ENCODE measurements at regions not wholly inside any gene's neighbourhood (a gene's known extent, or its start where the extent isn't known, plus 50 kb on each side); places are given as distances from the start of the nearest gene placed in this dataset.

DNA sequence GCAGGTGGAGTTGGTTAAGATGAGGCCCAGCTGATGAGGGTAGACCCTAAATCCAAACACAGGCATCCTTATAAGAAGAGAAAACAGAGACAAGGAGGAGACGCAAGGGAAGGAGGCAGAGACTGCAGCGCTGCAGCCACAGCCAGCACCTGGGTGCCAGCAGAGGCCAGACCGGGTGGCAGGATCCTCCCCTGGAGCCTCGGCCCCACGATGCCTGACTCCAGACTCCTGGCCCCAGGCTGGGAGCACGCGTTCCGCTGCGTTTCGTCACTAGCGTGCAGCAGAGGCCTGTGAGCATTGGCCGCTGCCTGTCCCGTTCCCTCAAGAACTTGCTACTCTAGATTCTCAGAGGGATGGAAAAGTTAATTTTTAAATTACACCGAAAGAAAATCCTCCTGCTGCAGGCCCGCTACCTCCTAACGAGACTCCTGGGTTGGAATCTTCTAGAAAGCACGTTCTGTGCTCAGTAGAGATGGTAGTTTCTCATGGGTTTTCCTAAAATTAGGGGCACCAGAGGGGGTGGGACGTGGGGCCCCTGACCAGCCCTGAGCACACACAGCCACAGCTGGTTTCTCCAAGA is 57.7 kb upstream of the FBRSL1 start:
- TF ChIP-seq, protein P1, sequence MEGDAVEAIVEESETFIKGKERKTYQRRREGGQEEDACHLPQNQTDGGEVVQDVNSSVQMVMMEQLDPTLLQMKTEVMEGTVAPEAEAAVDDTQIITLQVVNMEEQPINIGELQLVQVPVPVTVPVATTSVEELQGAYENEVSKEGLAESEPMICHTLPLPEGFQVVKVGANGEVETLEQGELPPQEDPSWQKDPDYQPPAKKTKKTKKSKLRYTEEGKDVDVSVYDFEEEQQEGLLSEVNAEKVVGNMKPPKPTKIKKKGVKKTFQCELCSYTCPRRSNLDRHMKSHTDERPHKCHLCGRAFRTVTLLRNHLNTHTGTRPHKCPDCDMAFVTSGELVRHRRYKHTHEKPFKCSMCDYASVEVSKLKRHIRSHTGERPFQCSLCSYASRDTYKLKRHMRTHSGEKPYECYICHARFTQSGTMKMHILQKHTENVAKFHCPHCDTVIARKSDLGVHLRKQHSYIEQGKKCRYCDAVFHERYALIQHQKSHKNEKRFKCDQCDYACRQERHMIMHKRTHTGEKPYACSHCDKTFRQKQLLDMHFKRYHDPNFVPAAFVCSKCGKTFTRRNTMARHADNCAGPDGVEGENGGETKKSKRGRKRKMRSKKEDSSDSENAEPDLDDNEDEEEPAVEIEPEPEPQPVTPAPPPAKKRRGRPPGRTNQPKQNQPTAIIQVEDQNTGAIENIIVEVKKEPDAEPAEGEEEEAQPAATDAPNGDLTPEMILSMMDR (IDR thresholded peaks at IDR 0.05), result no peak
- no peak for TF ChIP-seq EP300 (IDR thresholded peaks at IDR 0.05)
- TF ChIP-seq POLR2AphosphoS5 (IDR thresholded peaks at IDR 0.05), result no peak
- no peak for TF ChIP-seq POLR2A (IDR thresholded peaks at IDR 0.05)
- Histone ChIP-seq H3K27ac (no peak overlapping the region), H3K4me3 (no peak overlapping the region), H3K9me3 (no peaks in the 10 kb centered on the region), H3K4me1 (peaks cover 0 to 19% (median 14%) of the 10 kb centered on the region in 4 donors), H3K36me3 (no peaks in the 10 kb centered on the region), H3K27me3 (peaks cover 0 to 77% (median 45%) of the 10 kb centered on the region in 3 donors)
- WGBS, 2 donors, result 93 to 94% methylated on average over 18 of the region's 18 CpGs
- intact Hi-C loops (cut with DNase I), result no loop called here
- no peak for DNase-seq

DNA sequence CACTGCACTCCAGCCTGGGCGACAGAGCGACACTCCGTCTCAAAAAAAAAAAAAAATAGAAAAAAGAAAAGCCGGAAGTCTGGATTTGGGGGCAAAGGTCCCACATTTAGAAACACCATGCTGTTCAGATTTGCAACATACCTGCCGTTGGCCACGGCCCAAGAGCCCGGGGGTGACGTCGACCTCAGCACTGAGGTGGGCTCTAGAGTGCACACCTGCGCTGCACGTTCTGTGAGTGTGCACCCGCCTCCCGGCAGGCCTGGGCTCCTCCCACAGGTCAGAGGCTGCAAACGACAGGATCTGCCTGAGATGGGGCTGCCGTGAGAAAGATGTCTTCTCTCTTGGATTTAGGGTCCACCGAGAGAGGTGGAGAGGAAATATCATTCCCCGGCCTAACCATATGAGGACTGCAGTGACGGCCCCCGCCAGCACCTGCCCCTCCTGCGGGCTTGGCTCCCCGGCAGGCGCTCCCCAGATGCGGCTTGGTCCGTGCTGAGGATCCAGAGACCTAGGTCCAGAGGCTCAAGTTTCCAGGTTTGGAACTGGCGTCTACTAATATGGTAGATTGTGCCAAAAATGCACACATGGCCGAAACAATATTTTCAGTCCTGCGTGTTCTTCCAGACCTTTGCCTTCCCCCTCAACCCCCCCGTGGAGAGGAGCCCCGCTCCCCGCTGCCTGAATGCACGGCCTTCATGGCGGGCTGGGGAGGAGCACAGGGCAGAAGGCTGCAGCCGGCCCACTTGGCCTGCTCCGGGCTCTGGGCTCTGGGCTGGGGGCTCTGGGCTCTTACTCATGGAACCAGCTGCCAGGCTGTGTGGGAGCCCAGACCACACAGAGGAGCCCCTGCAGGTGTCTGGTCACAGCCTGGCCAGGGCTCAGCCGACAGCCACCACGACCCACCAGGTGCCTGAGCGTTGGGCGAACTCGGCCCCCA is 58.8 kb upstream of the FBRSL1 start:
- DNase-seq, result no peak
- no peaks in the 10 kb centered on the region for H3K9me3 ChIP-seq
- TF ChIP-seq POLR2AphosphoS5 (IDR thresholded peaks at IDR 0.05) (no peak), POLR2A (IDR thresholded peaks at IDR 0.05) (no peak), EP300 (IDR thresholded peaks at IDR 0.05) (no peak)
- TF ChIP-seq, protein P1 (IDR thresholded peaks at IDR 0.05), result no peak
- peaks cover 0 to 19% (median 14%) of the 10 kb centered on the region in 4 donors for H3K4me1 ChIP-seq
- no peak overlapping the region for H3K27ac ChIP-seq
- intact Hi-C loops (cut with DNase I), result no loop called here
- H3K4me3 ChIP-seq, result no peak overlapping the region
- peaks cover 0 to 72% (median 50%) of the 10 kb centered on the region in 3 donors for H3K27me3 ChIP-seq
- WGBS, 2 donors, result 45 to 68% methylated on average over 39 of the region's 39 CpGs
- no peaks in the 10 kb centered on the region for H3K36me3 ChIP-seq

DNA sequence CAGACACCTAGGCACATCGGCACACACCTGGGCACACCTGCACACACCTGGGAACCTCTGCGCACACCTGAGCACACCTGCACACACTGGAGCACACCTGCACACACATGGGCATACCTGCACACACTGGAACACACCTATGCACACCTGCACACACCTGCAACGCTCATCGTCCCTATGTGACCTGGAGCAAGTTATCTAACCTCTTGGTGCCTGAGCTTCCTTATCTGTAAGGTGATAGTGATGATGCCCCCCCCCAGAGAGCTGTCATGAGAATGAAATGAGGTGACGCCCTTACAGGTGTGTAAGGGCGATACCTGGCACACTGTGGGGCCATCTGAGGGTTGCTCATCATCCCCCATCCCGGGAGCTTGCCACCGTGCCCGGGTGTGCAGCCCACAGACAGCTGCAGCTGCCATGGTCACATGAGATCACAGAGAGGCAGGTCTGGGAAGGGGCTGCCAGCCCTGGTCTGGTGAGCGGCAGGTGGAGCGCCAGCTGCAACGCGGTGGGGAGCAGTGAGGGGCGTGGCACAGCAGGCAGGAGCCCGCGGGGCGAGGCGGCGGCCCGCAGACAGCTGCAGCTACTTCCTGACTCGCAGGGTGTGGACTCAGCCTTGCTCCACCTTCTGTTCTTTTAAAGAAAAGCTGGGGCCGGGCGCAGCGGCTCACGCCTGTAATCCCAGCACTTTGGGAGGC is 59.9 kb upstream of the FBRSL1 start:
- WGBS, 2 donors, result 3 to 11% methylated on average over 25 of the region's 25 CpGs
- Histone ChIP-seq H3K27ac (no peak overlapping the region), H3K9me3 (no peaks in the 10 kb centered on the region), H3K4me1 (peaks cover 0 to 19% (median 14%) of the 10 kb centered on the region in 4 donors), H3K4me3 (no peak overlapping the region), H3K36me3 (no peaks in the 10 kb centered on the region), H3K27me3 (peaks cover 0 to 82% (median 60%) of the 10 kb centered on the region in 3 donors)
- intact Hi-C loops (cut with DNase I), result no loop called here
- no peak for DNase-seq
- TF ChIP-seq, protein P1 (IDR thresholded peaks at IDR 0.05), result no peak
- TF ChIP-seq POLR2AphosphoS5 (IDR thresholded peaks at IDR 0.05), result no peak
- no peak for TF ChIP-seq POLR2A (IDR thresholded peaks at IDR 0.05)
- no peak for TF ChIP-seq EP300 (IDR thresholded peaks at IDR 0.05)

DNA sequence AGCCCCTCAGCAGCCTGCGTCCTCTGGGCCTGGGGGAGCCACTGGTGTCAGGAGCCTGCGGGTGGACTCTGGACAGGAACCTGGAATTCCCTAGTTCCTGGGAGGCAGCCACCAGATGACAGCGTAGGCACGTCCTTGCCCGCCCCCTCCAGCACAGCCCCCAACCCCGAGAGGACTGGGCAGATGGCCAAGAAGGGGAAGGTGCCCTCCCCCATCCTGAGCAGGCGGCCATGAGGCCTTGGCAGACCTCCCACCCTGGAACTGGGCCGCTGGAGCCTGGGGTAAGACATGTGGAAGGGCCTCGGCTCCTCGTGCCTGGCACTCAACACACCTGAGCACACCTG is 60.4 kb upstream of the FBRSL1 start:
- 12 to 13% methylated on average over 10 of the region's 10 CpGs for WGBS, 2 donors
- Histone ChIP-seq H3K9me3 (no peaks in the 10 kb centered on the region), H3K27me3 (peaks cover 0 to 83% (median 65%) of the 10 kb centered on the region in 3 donors), H3K4me1 (peaks cover 0 to 19% (median 14%) of the 10 kb centered on the region in 4 donors), H3K36me3 (no peaks in the 10 kb centered on the region), H3K27ac (no peak overlapping the region), H3K4me3 (no peak overlapping the region)
- DNase-seq, result no peak
- no peak for TF ChIP-seq POLR2A (IDR thresholded peaks at IDR 0.05)
- no peak for TF ChIP-seq POLR2AphosphoS5 (IDR thresholded peaks at IDR 0.05)
- TF ChIP-seq, protein P1 (IDR thresholded peaks at IDR 0.05), result no peak
- intact Hi-C loops (cut with DNase I), result no loop called here
